ENCODE measurements at regions not wholly inside any gene's neighbourhood (a gene's known extent, or its start where the extent isn't known, plus 50 kb on each side); places are given as distances from the start of the nearest gene placed in this dataset.

- Histone ChIP-seq H4K20me1 (ENCODE audit: control insufficient read depth, insufficient read depth, low read length, poor library complexity, severe bottlenecking) (no peaks in the 10 kb centered on the region), H3K9me3 (ENCODE audit: control extremely low read depth in 1 of 3, control insufficient read depth in 2 of 3, insufficient read depth in 1 of 3, low read length in 2 of 3) (peaks cover 0 to 3% (median 0%) of the 10 kb centered on the region in 3 donors), H3K4me1 (ENCODE audit: control insufficient read depth in 2 of 2, insufficient read depth in 2 of 2, low read length in 2 of 2) (no peaks in the 10 kb centered on the region), H3K79me2 (ENCODE audit: control insufficient read depth, insufficient read depth, low read length) (no peaks in the 10 kb centered on the region), H3K4me3 (ENCODE audit: control extremely low read depth in 1 of 5, extremely low read depth in 1 of 5, insufficient read depth in 1 of 5, low read depth in 2 of 5, low read length in 4 of 5) (no peak overlapping the region), H2AFZ (ENCODE audit: insufficient read depth, low read depth, low read length, poor library complexity, severe bottlenecking) (no peak overlapping the region), H3K27me3 (replicated peaks in 1 of 4; ENCODE audit: control extremely low read depth in 1 of 4, control insufficient read depth in 3 of 4, insufficient read depth in 4 of 4, low read length in 3 of 4) (no peaks in the 10 kb centered on the region), H3K4me2 (replicated peaks; ENCODE audit: low read depth, low read length, poor library complexity, severe bottlenecking) (no peak overlapping the region), H3K27ac (ENCODE audit: low read length in 2 of 2) (no peak overlapping the region), H3K36me3 (replicated peaks in 1 of 2; ENCODE audit: control extremely low read depth in 1 of 2, control insufficient read depth in 1 of 2, extremely low read depth in 1 of 2, insufficient read depth in 2 of 2, low read length in 1 of 2) (no peaks in the 10 kb centered on the region), H3K9ac (ENCODE audit: low read length) (no peak overlapping the region)
- Mint-ChIP-seq H3K4me3 (no peak overlapping the region), H3K9me3 (ENCODE audit: insufficient read depth) (no peaks in the 10 kb centered on the region), H3K27me3 (peaks cover 35% of the 10 kb centered on the region), H3K27ac (no peak overlapping the region), H3K4me1 (no peaks in the 10 kb centered on the region)
- TF ChIP-seq CTCF (IDR thresholded peaks at IDR 0.05) (no peak), EZH2 (IDR thresholded peaks at IDR 0.05; ENCODE audit: borderline replicate concordance, insufficient read depth, low read depth, low read length, poor library complexity, severe bottlenecking) (no peak)
- intact Hi-C loops (cut with micrococcal nuclease) = no loop called here
- POLR2A ChIA-PET = no interaction called here
- WGBS (ENCODE audit: insufficient coverage) = 100% methylated on average over 1 of the region's 2 CpGs
- ATAC-seq (ENCODE audit: low read depth) = no peak
- CTCF ChIA-PET = no interaction called here
- DNase-seq = no peak
Observed at GRCh38 chr2:18446715-18447114, 113.7 kb downstream of the RDH14 start.

- ChIA-PET CTCF (no interaction called here), POLR2A (no interaction called here)
- TF ChIP-seq CTCF (IDR thresholded peaks at IDR 0.05) = no peak
- no peak for TF ChIP-seq EZH2 (IDR thresholded peaks at IDR 0.05; ENCODE audit: borderline replicate concordance, insufficient read depth, low read depth, low read length, poor library complexity, severe bottlenecking)
- intact Hi-C loops (cut with micrococcal nuclease) = no loop called here
- Mint-ChIP-seq H3K4me1 (no peaks in the 10 kb centered on the region), H3K27me3 (peaks cover 33% of the 10 kb centered on the region), H3K9me3 (ENCODE audit: insufficient read depth) (no peaks in the 10 kb centered on the region), H3K27ac (no peak overlapping the region), H3K4me3 (no peak overlapping the region)
- WGBS (ENCODE audit: insufficient coverage) = 93% methylated on average over 3 of the region's 7 CpGs
- no peak overlapping the region for H2AFZ ChIP-seq (ENCODE audit: insufficient read depth, low read depth, low read length, poor library complexity, severe bottlenecking)
- H3K9ac ChIP-seq (ENCODE audit: low read length) = no peak overlapping the region
- ATAC-seq (ENCODE audit: low read depth) (no peak), DNase-seq (no peak)
- no peaks in the 10 kb centered on the region for H4K20me1 ChIP-seq (ENCODE audit: control insufficient read depth, insufficient read depth, low read length, poor library complexity, severe bottlenecking)
- H3K4me1 ChIP-seq (ENCODE audit: control insufficient read depth in 2 of 2, insufficient read depth in 2 of 2, low read length in 2 of 2) = no peaks in the 10 kb centered on the region
- no peak overlapping the region for H3K4me3 ChIP-seq (ENCODE audit: control extremely low read depth in 1 of 5, extremely low read depth in 1 of 5, insufficient read depth in 1 of 5, low read depth in 2 of 5, low read length in 4 of 5)
- H3K9me3 ChIP-seq (ENCODE audit: control extremely low read depth in 1 of 3, control insufficient read depth in 2 of 3, insufficient read depth in 1 of 3, low read length in 2 of 3) = no peaks in the 10 kb centered on the region
- peaks cover 0 to 4% (median 0%) of the 10 kb centered on the region in 4 experiments for H3K27me3 ChIP-seq (replicated peaks in 1 of 4; ENCODE audit: control extremely low read depth in 1 of 4, control insufficient read depth in 3 of 4, insufficient read depth in 4 of 4, low read length in 3 of 4)
- no peaks in the 10 kb centered on the region for H3K79me2 ChIP-seq (ENCODE audit: control insufficient read depth, insufficient read depth, low read length)
- no peaks in the 10 kb centered on the region for H3K36me3 ChIP-seq (replicated peaks in 1 of 2; ENCODE audit: control extremely low read depth in 1 of 2, control insufficient read depth in 1 of 2, extremely low read depth in 1 of 2, insufficient read depth in 2 of 2, low read length in 1 of 2)
- H3K27ac ChIP-seq (ENCODE audit: low read length in 2 of 2) = no peak overlapping the region
- H3K4me2 ChIP-seq (replicated peaks; ENCODE audit: low read depth, low read length, poor library complexity, severe bottlenecking) = no peak overlapping the region
Observed at GRCh38 chr2:18445433-18446320, 114.8 kb downstream of the RDH14 start.

All from B cell (primary cell).